ENCODE measurements at regions not wholly inside any gene's neighbourhood (a gene's known extent, or its start where the extent isn't known, plus 50 kb on each side); places are given as distances from the start of the nearest gene placed in this dataset.

DNA sequence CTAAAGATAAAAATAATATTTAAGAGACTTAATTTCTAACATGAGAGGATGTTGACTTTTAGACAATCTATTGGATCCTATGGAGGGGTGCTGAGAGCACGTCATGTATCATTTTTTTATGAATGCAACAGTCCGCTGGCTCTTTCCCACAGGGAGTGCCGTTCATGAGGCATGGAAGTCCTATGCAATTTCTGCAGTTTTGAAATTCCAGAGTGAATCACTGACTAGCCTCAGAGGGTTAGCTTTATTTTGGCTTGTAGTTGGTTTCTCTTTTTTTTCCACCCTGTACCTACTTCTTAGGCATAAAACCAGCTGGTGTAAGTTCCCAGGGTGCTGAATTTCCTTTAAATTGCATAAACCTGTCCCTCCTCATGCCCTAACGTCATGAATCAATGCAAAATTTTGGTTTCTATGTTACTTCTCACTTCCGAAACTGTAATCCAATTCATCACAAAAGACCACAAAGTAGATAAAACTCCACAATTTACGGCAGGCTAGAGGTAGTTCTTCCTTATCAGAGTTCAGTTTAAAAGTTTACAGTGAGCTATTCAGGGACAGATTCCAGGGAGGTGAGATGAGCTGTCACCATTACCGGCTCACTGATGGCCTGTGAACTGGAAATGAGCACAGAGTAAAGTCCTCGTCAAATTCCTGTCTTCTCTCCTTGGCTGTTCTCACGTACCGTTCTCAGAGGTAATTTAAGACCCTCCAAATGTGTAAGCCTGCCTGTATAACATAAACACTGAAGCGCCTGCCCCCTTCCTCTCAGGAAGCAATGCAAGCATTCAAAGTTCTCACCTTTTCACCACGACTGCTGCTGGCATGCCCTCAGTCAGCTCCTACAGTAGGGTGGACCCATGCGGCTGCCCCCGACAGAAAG lies 216.6 kb upstream of the SLC10A2 start:
- H2BK20ac ChIP-seq (ENCODE audit: low read depth, low read length), result no peak overlapping the region
- H3K9ac ChIP-seq (ENCODE audit: low read depth, low read length), result no peak overlapping the region
- TF ChIP-seq FOS (IDR thresholded peaks at IDR 0.05; ENCODE audit: low read depth, low read length) (no peak), MAFK (IDR thresholded peaks at IDR 0.05; ENCODE audit: low read depth, low read length) (no peak), CTCF (conservative IDR thresholded peaks at IDR 0.05; ENCODE audit: low read depth, low read length) (no peak), CHD1 (IDR thresholded peaks at IDR 0.05; ENCODE audit: low read depth, low read length) (no peak), RCOR1 (IDR thresholded peaks at IDR 0.05; ENCODE audit: insufficient replicate concordance, low read length) (no peak), POLR2A (IDR thresholded peaks at IDR 0.05; ENCODE audit: low read depth, low read length) (no peak), RFX5 (IDR thresholded peaks at IDR 0.05; ENCODE audit: low read depth, low read length) (no peak), CEBPB (IDR thresholded peaks at IDR 0.05; ENCODE audit: low read depth, low read length) (no peak), ELK1 (IDR thresholded peaks at IDR 0.05; ENCODE audit: borderline replicate concordance, low read depth, low read length) (no peak), RAD21 (IDR thresholded peaks at IDR 0.05; ENCODE audit: low read length) (no peak), SMC3 (IDR thresholded peaks at IDR 0.05; ENCODE audit: low read depth, low read length) (no peak), MXI1 (IDR thresholded peaks at IDR 0.05; ENCODE audit: borderline replicate concordance, low read depth, low read length) (no peak), USF2 (IDR thresholded peaks at IDR 0.05; ENCODE audit: low read depth, low read length) (no peak), NFE2L2 (IDR thresholded peaks at IDR 0.05; ENCODE audit: low read depth, low read length) (no peak), MAZ (IDR thresholded peaks at IDR 0.05; ENCODE audit: borderline replicate concordance, low read depth, low read length) (no peak), BHLHE40 (IDR thresholded peaks at IDR 0.05; ENCODE audit: low read depth, low read length) (no peak)
- H3K9me3 ChIP-seq (ENCODE audit: control insufficient read depth, insufficient read depth, low read length), result peaks cover 8% of the 10 kb centered on the region
- H2BK5ac ChIP-seq (ENCODE audit: low read depth, low read length, poor library complexity, severe bottlenecking), result no peak overlapping the region
- no peak overlapping the region for H4K5ac ChIP-seq (ENCODE audit: low read depth, low read length)
- H3K27ac ChIP-seq (ENCODE audit: insufficient read depth, low read length), result no peak overlapping the region
- no peak overlapping the region for H2AK9ac ChIP-seq (replicated peaks; ENCODE audit: low read depth, low read length, poor library complexity)
- H2BK15ac ChIP-seq (ENCODE audit: low read depth, low read length), result no peak overlapping the region
- no peaks in the 10 kb centered on the region for H3K4me1 ChIP-seq (ENCODE audit: control insufficient read depth, insufficient read depth, low read length)
- H3K4me3 ChIP-seq (ENCODE audit: insufficient read depth, low read depth, low read length), result no peak overlapping the region
- no peak overlapping the region for H2AFZ ChIP-seq (replicated peaks; ENCODE audit: low read length, poor library complexity)
- H4K91ac ChIP-seq (ENCODE audit: insufficient read depth, low read depth, low read length), result no peak overlapping the region
- H3K14ac ChIP-seq (replicated peaks; ENCODE audit: low read depth, low read length), result no peak overlapping the region
- intact Hi-C loops (cut with micrococcal nuclease), result no loop called here
- no peaks in the 10 kb centered on the region for H3K36me3 ChIP-seq (ENCODE audit: control insufficient read depth, insufficient read depth, low read length)
- no peaks in the 10 kb centered on the region for H4K20me1 ChIP-seq (ENCODE audit: insufficient read depth, low read length)
- BruUV-seq (replicated peaks), result no TSS peak
- no peak overlapping the region for H2AK5ac ChIP-seq (ENCODE audit: low read depth, low read length)
- in situ Hi-C loops (cut with MboI; ENCODE audit: low sequenced_read_pairs), result no loop called here
- CTCF ChIA-PET, result no interaction called here
- no peak overlapping the region for H4K8ac ChIP-seq (ENCODE audit: low read depth in 2 of 2, low read length in 2 of 2)
- H3K23ac ChIP-seq (ENCODE audit: low read depth, low read length), result no peak overlapping the region
- no peaks in the 10 kb centered on the region for H3K79me1 ChIP-seq (ENCODE audit: low read depth in 1 of 2, low read length in 2 of 2)
- POLR2A ChIA-PET (ENCODE audit: unreplicated experiment), result no interaction called here
- dilution Hi-C loops (cut with HindIII; ENCODE audit: low sequenced_read_pairs, unreplicated experiment), result no loop called here
- WGBS, 2 experiments (ENCODE audit: extremely low coverage in 2 of 2, insufficient read length in 1 of 2), result 50% methylated on average over 2 of the region's 14 CpGs; no CpG with 5 or more reads in 1 of the 2 experiments
- no peak overlapping the region for H3K18ac ChIP-seq (ENCODE audit: low read depth, low read length)
- no peak overlapping the region for H2BK120ac ChIP-seq (ENCODE audit: low read depth, low read length)
- no peak overlapping the region for H3K4me2 ChIP-seq (ENCODE audit: low read depth, low read length)
- no peaks in the 10 kb centered on the region for H3K9me1 ChIP-seq (ENCODE audit: insufficient read depth, low read length)
- DNase-seq (peak; percentile 49), ATAC-seq (ENCODE audit: low read depth) (no peak)
- no peak overlapping the region for H3K56ac ChIP-seq (ENCODE audit: extremely low read depth, insufficient read depth, low read length)
- H3K27me3 ChIP-seq (ENCODE audit: control insufficient read depth, insufficient read depth, low read length), result no peaks in the 10 kb centered on the region
- H3K4ac ChIP-seq (ENCODE audit: low read depth, low read length), result no peak overlapping the region

Measured in IMR-90 (cell line).